HepG2 (cell line): ENCODE measurements at regions not wholly inside any gene's neighbourhood (a gene's known extent, or its start where the extent isn't known, plus 50 kb on each side); places are given as distances from the start of the nearest gene placed in this dataset.

Source experiments
- ATAC-seq: fragments of 200-7000 bp; cut with Tn5 transposase; 3 replicates; pipeline ENCODE4 v1.9.1; 2020; ENCODE audit warnings: mild to moderate bottlenecking, moderate library complexity
- BruUV-seq: library from RNA; stranded (reverse); fragments of 400-500 nt; replicated peaks from 2 replicates; lab custom pipeline; 2021; lab: Mats Ljungman, UMichigan
- CTCF ChIA-PET: fragments of 300-600 bp; formaldehyde crosslinking; extraction: SDS; loops from one replicate; lab custom pipeline; 2021; ENCODE audit warnings: low total read pairs, inconsistent platforms, low intra/inter-chr PET ratio; lab: Yijun Ruan, JAX
- POLR2A ChIA-PET: fragments of 350-600 bp; sonication (Branson Sonifier 250); formaldehyde crosslinking; loops from one replicate; lab custom pipeline; 2020; ENCODE audit warnings: antibody characterized with exemption, inconsistent platforms; lab: Yijun Ruan, JAX
- DNase-seq: peaks from one replicate; pipeline ENCODE4 v3.0.0-alpha.2; 2015; ENCODE audit warnings: low spot score
- FAIRE-seq: peaks from 3 replicates; lab custom pipeline; 2011; peaks lifted over from hg19 to GRCh38; lab: Jason Lieb, UNC
- H2AFZ ChIP-seq: one replicate; pipeline ENCODE4 v1.6.1; 2011; ENCODE audit warnings: low read length, inconsistent platforms
- H3K27ac ChIP-seq: fragments of 300-600 bp; 3 replicates; pipeline ENCODE4 v1.8.0; 2011; ENCODE audit warnings: mixed run types, mild to moderate bottlenecking, mixed read lengths, low read length, inconsistent platforms; ENCODE audit not compliant: insufficient read depth; ENCODE audit errors: extremely low read length
- H3K27me3 ChIP-seq, 2 experiments: fragments of 200-600 bp in 1 of 2; 2 replicates in 1 of 2; 3 replicates in 1 of 2; pipeline versions ENCODE4 v1.6.0 to v1.8.0; 2011; ENCODE audit warnings: low read length in 2 of 2, mild to moderate bottlenecking in 2 of 2, moderate library complexity in 2 of 2, inconsistent platforms in 1 of 2; ENCODE audit not compliant: insufficient read depth in 2 of 2, control insufficient read depth in 1 of 2
- H3K36me3 ChIP-seq, 2 experiments: fragments of 200-600 bp in 1 of 2; replicated peaks in 1 of 2; 2 replicates in 1 of 2; 3 replicates in 1 of 2; pipeline versions ENCODE4 v1.5.1 to v1.8.0; 2011; ENCODE audit warnings: low read length in 2 of 2, inconsistent platforms in 1 of 2; ENCODE audit not compliant: insufficient read depth in 2 of 2, control insufficient read depth in 1 of 2
- H3K4me1 ChIP-seq: 2 replicates; pipeline ENCODE4 v1.5.1; 2012; ENCODE audit warnings: low read length, inconsistent platforms; ENCODE audit not compliant: insufficient read depth
- H3K4me2 ChIP-seq: 2 replicates; pipeline ENCODE4 v1.6.0; 2011; ENCODE audit warnings: low read depth, low read length, inconsistent platforms
- H3K4me3 ChIP-seq, 3 experiments: fragments of 200-600 bp in 1 of 3; sonication (generic), shearing (Covaris generic) in 1 of 3; replicated peaks in 1 of 3; 2 replicates each; pipeline ENCODE4 v1.5.1; 2011 to 2016; ENCODE audit warnings: low read length in 3 of 3, inconsistent platforms in 2 of 3, low read depth in 2 of 3, mild to moderate bottlenecking in 2 of 3, control low read depth in 1 of 3, mixed read lengths in 1 of 3; ENCODE audit not compliant: insufficient read depth in 1 of 3
- H3K79me2 ChIP-seq: one replicate; pipeline ENCODE4 v1.6.1; 2011; ENCODE audit warnings: low read length, inconsistent platforms; ENCODE audit not compliant: insufficient read depth
- H3K9ac ChIP-seq: 2 replicates; pipeline ENCODE4 v1.6.0; 2011; ENCODE audit warnings: mild to moderate bottlenecking, low read depth, low read length, inconsistent platforms; ENCODE audit not compliant: insufficient read depth
- H3K9me3 ChIP-seq: 2 replicates; pipeline ENCODE4 v1.5.1; 2012; ENCODE audit warnings: mild to moderate bottlenecking, low read length
- H4K20me1 ChIP-seq: 2 replicates; pipeline ENCODE4 v1.6.0; 2011; ENCODE audit warnings: inconsistent platforms, mild to moderate bottlenecking, low read length, moderate library complexity; ENCODE audit not compliant: insufficient read depth
- ARNTL ChIP-seq: sonication (generic); formaldehyde crosslinking; IDR thresholded peaks from 2 replicates; pipeline ENCODE4 v1.4.0; 2020; ENCODE audit warnings: mild to moderate bottlenecking, missing genetic modification reagents
- CREB1 ChIP-seq, 2 experiments: fragments of 450-650 bp in 1 of 2; IDR thresholded peaks; 2 replicates each; pipeline ENCODE4 v1.6.1; 2016 to 2017; ENCODE audit warnings: control low read depth in 1 of 2, mild to moderate bottlenecking in 1 of 2, missing compliant biosample characterization in 1 of 2, missing genetic modification characterization in 1 of 2
- GLI4 ChIP-seq: sonication (generic); formaldehyde crosslinking; IDR thresholded peaks from 2 replicates; pipeline ENCODE4 v1.5.1; 2020; ENCODE audit warnings: missing genetic modification reagents, mild to moderate bottlenecking, moderate library complexity, borderline replicate concordance
- HMG20A ChIP-seq: IDR thresholded peaks from 2 replicates; pipeline ENCODE4 v1.6.1; 2016; ENCODE audit warnings: borderline replicate concordance
- ISL2 ChIP-seq: sonication (generic); formaldehyde crosslinking; IDR thresholded peaks from 2 replicates; pipeline ENCODE4 v1.5.0; 2020; ENCODE audit warnings: missing genetic modification reagents
- ISX ChIP-seq: sonication (generic); formaldehyde crosslinking; conservative IDR thresholded peaks from 2 replicates; pipeline ENCODE4 v1.5.0; 2020; ENCODE audit warnings: missing genetic modification reagents
- PRMT3 ChIP-seq: sonication (generic); formaldehyde crosslinking; IDR thresholded peaks from 2 replicates; pipeline ENCODE4 v1.8.1; 2022; ENCODE audit warnings: low read depth, mild to moderate bottlenecking, moderate library complexity, missing genetic modification reagents, borderline replicate concordance
- ZBTB3 ChIP-seq: sonication (generic); formaldehyde crosslinking; IDR thresholded peaks from 2 replicates; pipeline ENCODE4 v1.4.0; 2020; ENCODE audit warnings: low read depth, mild to moderate bottlenecking, moderate library complexity, missing genetic modification reagents, borderline replicate concordance
- ZFP36L1 ChIP-seq: sonication (generic); formaldehyde crosslinking; IDR thresholded peaks from 2 replicates; pipeline ENCODE4 v1.8.0; 2022; ENCODE audit warnings: mild to moderate bottlenecking, missing genetic modification reagents, moderate library complexity
- ZNF224 ChIP-seq: sonication (generic); formaldehyde crosslinking; IDR thresholded peaks from 2 replicates; pipeline ENCODE4 v1.5.0; 2020; ENCODE audit warnings: mild to moderate bottlenecking, missing genetic modification reagents
- ZNF256 ChIP-seq: sonication (generic); formaldehyde crosslinking; conservative IDR thresholded peaks from 2 replicates; pipeline ENCODE4 v1.4.0; 2020; ENCODE audit warnings: missing genetic modification reagents
- ZNF382 ChIP-seq: sonication (generic); formaldehyde crosslinking; IDR thresholded peaks from 2 replicates; pipeline ENCODE4 v1.5.0; 2020; ENCODE audit warnings: missing genetic modification reagents, mild to moderate bottlenecking, borderline replicate concordance
- ZNF564 ChIP-seq: sonication (generic); formaldehyde crosslinking; IDR thresholded peaks from 2 replicates; pipeline ENCODE4 v1.8.1; 2023; ENCODE audit warnings: mild to moderate bottlenecking, missing genetic modification reagents
- ZNF660 ChIP-seq: sonication (generic); formaldehyde crosslinking; IDR thresholded peaks from 2 replicates; pipeline ENCODE4 v1.5.1; 2020; ENCODE audit warnings: mild to moderate bottlenecking, low read depth, missing genetic modification reagents, borderline replicate concordance
- ZNF773 ChIP-seq: sonication (generic); formaldehyde crosslinking; IDR thresholded peaks from 2 replicates; pipeline ENCODE4 v1.4.0; 2020; ENCODE audit warnings: missing genetic modification reagents, borderline replicate concordance
- WGBS: methylation state at CpG from one replicate; pipeline ENCODE4 v1.1.6; 2017; ENCODE audit warnings: low lambda C conversion rate; 5-methylcytosine and 5-hydroxymethylcytosine counted together
- in situ Hi-C: cut with HindIII; loops from 2 replicates; pipeline ENCODE4 v1.10.0; 2017; ENCODE audit warnings: low pct_unique_long_range_greater_than_20kb; ENCODE audit not compliant: extremely low pct_ligation_motif_present
- intact Hi-C: fragments of 100-400 bp; cut with micrococcal nuclease; formaldehyde crosslinking; loops from one replicate; pipeline ENCODE4 v1.10.0; 2022; ENCODE audit not compliant: unreplicated experiment
- TF ChIP-seq, protein P1 (sequence below): sonication (generic); formaldehyde crosslinking; conservative IDR thresholded peaks from 2 replicates; pipeline ENCODE4 v1.4.0; 2020; ENCODE audit warnings: missing genetic modification reagents
- TF ChIP-seq, protein P2 (sequence below): sonication (generic); formaldehyde crosslinking; IDR thresholded peaks from 2 replicates; pipeline ENCODE4 v1.4.0; 2020; ENCODE audit warnings: missing genetic modification reagents
- TF ChIP-seq, protein P3 (sequence below): sonication (generic); formaldehyde crosslinking; IDR thresholded peaks from 2 replicates; pipeline ENCODE4 v1.5.1; 2020; ENCODE audit warnings: mild to moderate bottlenecking, missing genetic modification reagents, borderline replicate concordance

DNA sequence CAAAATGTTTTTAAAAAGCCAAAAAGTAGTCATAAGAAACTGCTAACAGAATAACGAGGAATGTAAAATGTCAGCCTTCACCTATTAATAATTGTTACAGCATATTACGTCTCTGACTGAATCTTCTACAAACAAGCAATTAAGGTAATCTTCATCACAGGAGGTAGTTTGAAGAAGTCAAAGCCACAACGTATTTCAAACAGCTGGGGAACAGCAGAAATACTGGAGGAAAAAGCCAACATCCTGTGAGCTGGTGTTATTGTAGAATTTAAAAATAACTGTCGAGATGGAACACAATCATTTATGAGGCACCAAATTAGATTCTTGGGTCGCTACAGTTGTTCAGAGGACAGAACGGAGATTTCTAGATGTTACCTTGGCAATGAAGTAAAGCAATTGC is 450.5 kb downstream of the AGTPBP1 start (continued):
- TF ChIP-seq ZNF256 (CRISPR knock-in tag) (no peak), ZFP36L1 (no peak), ISL2 (no peak), CREB1 (IDR thresholded peaks at IDR 0.05) (no peak), CREB1 (CRISPR knock-in tag; IDR thresholded peaks at IDR 0.05) (no peak), ZNF224 (no peak), ZNF660 (CRISPR knock-in tag) (no peak)
- TF ChIP-seq, protein P1, sequence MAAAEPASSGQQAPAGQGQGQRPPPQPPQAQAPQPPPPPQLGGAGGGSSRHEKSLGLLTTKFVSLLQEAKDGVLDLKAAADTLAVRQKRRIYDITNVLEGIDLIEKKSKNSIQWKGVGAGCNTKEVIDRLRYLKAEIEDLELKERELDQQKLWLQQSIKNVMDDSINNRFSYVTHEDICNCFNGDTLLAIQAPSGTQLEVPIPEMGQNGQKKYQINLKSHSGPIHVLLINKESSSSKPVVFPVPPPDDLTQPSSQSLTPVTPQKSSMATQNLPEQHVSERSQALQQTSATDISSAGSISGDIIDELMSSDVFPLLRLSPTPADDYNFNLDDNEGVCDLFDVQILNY (CRISPR knock-in tag), result no peak

DNA sequence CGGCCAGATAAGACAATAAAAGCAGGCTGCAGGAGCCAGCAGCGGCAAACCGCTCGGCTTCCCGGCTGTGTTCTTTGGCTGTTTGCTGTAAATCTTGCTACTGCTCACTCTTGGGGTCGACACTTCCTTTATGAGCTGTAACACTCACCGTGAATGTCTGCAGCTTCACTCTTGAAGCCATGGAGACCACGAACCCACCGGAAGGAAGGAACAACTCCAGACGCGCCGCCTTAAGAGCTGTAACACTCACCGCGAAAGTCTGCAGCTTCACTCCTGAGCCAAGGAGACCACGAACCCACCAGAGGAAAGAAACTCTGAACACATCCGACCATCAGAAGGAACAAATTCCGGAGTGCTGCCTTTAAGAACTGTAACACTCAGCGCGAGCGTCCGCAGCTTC is 451.7 kb downstream of the AGTPBP1 start:
- Histone ChIP-seq H3K79me2 (no peaks in the 10 kb centered on the region), H3K27me3 (no peaks in the 10 kb centered on the region), H2AFZ (no peak overlapping the region), H3K4me2 (no peak overlapping the region), H3K9ac (no peak overlapping the region), H3K36me3 (no peaks in the 10 kb centered on the region), H3K9me3 (no peaks in the 10 kb centered on the region), H3K4me3 (no peak overlapping the region), H4K20me1 (no peaks in the 10 kb centered on the region), H3K4me1 (no peaks in the 10 kb centered on the region), H3K27ac (no peak overlapping the region)
- WGBS, result 64% methylated on average over 21 of the region's 21 CpGs
- CTCF ChIA-PET, result no interaction called here
- POLR2A ChIA-PET, result no interaction called here
- intact Hi-C loops, result no loop called here
- in situ Hi-C loops, result no loop called here
- DNase-seq (no peak), FAIRE-seq (no peak), ATAC-seq (no peak)
- BruUV-seq, result no TSS peak
- TF ChIP-seq ARNTL (CRISPR knock-in tag) (no peak), ISX (CRISPR knock-in tag) (no peak), ZNF773 (no peak), ZNF382 (CRISPR knock-in tag) (no peak), PRMT3 (CRISPR knock-in tag) (no peak), GLI4 (CRISPR knock-in tag) (no peak), ZNF564 (CRISPR knock-in tag) (no peak), ZBTB3 (CRISPR knock-in tag) (no peak), HMG20A (CRISPR knock-in tag) (no peak)
- TF ChIP-seq, protein P2, sequence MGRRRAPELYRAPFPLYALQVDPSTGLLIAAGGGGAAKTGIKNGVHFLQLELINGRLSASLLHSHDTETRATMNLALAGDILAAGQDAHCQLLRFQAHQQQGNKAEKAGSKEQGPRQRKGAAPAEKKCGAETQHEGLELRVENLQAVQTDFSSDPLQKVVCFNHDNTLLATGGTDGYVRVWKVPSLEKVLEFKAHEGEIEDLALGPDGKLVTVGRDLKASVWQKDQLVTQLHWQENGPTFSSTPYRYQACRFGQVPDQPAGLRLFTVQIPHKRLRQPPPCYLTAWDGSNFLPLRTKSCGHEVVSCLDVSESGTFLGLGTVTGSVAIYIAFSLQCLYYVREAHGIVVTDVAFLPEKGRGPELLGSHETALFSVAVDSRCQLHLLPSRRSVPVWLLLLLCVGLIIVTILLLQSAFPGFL (CRISPR knock-in tag), result no peak
- TF ChIP-seq, protein P3, sequence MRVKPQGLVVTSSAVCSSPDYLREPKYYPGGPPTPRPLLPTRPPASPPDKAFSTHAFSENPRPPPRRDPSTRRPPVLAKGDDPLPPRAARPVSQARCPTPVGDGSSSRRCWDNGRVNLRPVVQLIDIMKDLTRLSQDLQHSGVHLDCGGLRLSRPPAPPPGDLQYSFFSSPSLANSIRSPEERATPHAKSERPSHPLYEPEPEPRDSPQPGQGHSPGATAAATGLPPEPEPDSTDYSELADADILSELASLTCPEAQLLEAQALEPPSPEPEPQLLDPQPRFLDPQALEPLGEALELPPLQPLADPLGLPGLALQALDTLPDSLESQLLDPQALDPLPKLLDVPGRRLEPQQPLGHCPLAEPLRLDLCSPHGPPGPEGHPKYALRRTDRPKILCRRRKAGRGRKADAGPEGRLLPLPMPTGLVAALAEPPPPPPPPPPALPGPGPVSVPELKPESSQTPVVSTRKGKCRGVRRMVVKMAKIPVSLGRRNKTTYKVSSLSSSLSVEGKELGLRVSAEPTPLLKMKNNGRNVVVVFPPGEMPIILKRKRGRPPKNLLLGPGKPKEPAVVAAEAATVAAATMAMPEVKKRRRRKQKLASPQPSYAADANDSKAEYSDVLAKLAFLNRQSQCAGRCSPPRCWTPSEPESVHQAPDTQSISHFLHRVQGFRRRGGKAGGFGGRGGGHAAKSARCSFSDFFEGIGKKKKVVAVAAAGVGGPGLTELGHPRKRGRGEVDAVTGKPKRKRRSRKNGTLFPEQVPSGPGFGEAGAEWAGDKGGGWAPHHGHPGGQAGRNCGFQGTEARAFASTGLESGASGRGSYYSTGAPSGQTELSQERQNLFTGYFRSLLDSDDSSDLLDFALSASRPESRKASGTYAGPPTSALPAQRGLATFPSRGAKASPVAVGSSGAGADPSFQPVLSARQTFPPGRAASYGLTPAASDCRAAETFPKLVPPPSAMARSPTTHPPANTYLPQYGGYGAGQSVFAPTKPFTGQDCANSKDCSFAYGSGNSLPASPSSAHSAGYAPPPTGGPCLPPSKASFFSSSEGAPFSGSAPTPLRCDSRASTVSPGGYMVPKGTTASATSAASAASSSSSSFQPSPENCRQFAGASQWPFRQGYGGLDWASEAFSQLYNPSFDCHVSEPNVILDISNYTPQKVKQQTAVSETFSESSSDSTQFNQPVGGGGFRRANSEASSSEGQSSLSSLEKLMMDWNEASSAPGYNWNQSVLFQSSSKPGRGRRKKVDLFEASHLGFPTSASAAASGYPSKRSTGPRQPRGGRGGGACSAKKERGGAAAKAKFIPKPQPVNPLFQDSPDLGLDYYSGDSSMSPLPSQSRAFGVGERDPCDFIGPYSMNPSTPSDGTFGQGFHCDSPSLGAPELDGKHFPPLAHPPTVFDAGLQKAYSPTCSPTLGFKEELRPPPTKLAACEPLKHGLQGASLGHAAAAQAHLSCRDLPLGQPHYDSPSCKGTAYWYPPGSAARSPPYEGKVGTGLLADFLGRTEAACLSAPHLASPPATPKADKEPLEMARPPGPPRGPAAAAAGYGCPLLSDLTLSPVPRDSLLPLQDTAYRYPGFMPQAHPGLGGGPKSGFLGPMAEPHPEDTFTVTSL, result no peak
